Smooth muscle cell (in vitro differentiated cells): ENCODE measurements at regions not wholly inside any gene's neighbourhood (a gene's known extent, or its start where the extent isn't known, plus 50 kb on each side); places are given as distances from the start of the nearest gene placed in this dataset.

ENCODE experiments used
- DNase-seq: peaks from one replicate; lab custom pipeline; 2025; ENCODE audit not compliant: unreplicated experiment; lab: John Stamatoyannopoulos, UW
- H2AFZ ChIP-seq: fragments of 200-600 bp; sonication (generic); 2 replicates; pipeline ENCODE4 v1.6.0; 2016; ENCODE audit warnings: antibody characterized with exemption, low read depth, mild to moderate bottlenecking
- H3F3A ChIP-seq: fragments of 200-600 bp; sonication (generic); 2 replicates; pipeline ENCODE4 v1.6.0; 2017; ENCODE audit warnings: antibody characterized with exemption, low read depth
- H3K27ac ChIP-seq: fragments of 200-600 bp; sonication (generic); 2 replicates; pipeline ENCODE4 v1.5.1; 2016; ENCODE audit warnings: low read depth, mild to moderate bottlenecking
- H3K27me3 ChIP-seq: fragments of 200-600 bp; sonication (generic); 2 replicates; pipeline ENCODE4 v1.6.1; 2016; ENCODE audit warnings: low read depth, mild to moderate bottlenecking
- H3K36me3 ChIP-seq: fragments of 200-600 bp; sonication (generic); 2 replicates; pipeline ENCODE4 v1.5.1; 2016; ENCODE audit warnings: low read depth
- H3K4me1 ChIP-seq: fragments of 200-600 bp; sonication (generic); 2 replicates; pipeline ENCODE4 v1.5.1; 2016; ENCODE audit warnings: low read depth
- H3K4me2 ChIP-seq: fragments of 200-600 bp; sonication (generic); 2 replicates; pipeline ENCODE4 v1.6.0; 2016; ENCODE audit warnings: mild to moderate bottlenecking
- H3K4me3 ChIP-seq: fragments of 200-600 bp; sonication (generic); 2 replicates; pipeline ENCODE4 v1.5.1; 2016; ENCODE audit warnings: mild to moderate bottlenecking
- H3K79me2 ChIP-seq: fragments of 200-600 bp; sonication (generic); 2 replicates; pipeline ENCODE4 v1.6.0; 2016; ENCODE audit warnings: low read depth, mild to moderate bottlenecking
- H3K9ac ChIP-seq: fragments of 200-600 bp; sonication (generic); 2 replicates; pipeline ENCODE4 v1.6.0; 2016; ENCODE audit warnings: low read depth
- H3K9me3 ChIP-seq: fragments of 200-600 bp; sonication (generic); replicated peaks from 2 replicates; pipeline ENCODE4 v1.5.1; 2016; ENCODE audit warnings: low read depth
- H4K20me1 ChIP-seq: fragments of 200-600 bp; sonication (generic); 2 replicates; pipeline ENCODE4 v1.6.0; 2016; ENCODE audit warnings: low read depth
- whole genome bisulfite sequencing: methylation state at CpG from one replicate; pipeline ENCODE4 v1.1.7; 2016; ENCODE audit warnings: low lambda C conversion rate; 5-methylcytosine and 5-hydroxymethylcytosine counted together
- TF ChIP-seq, protein P1 (sequence below): fragments of 200-600 bp; sonication (generic); IDR thresholded peaks from 2 replicates; pipeline ENCODE4 v1.5.1; 2017; ENCODE audit warnings: borderline replicate concordance, mild to moderate bottlenecking, antibody characterized with exemption; ENCODE audit not compliant: insufficient read depth, poor library complexity, severe bottlenecking

DNA sequence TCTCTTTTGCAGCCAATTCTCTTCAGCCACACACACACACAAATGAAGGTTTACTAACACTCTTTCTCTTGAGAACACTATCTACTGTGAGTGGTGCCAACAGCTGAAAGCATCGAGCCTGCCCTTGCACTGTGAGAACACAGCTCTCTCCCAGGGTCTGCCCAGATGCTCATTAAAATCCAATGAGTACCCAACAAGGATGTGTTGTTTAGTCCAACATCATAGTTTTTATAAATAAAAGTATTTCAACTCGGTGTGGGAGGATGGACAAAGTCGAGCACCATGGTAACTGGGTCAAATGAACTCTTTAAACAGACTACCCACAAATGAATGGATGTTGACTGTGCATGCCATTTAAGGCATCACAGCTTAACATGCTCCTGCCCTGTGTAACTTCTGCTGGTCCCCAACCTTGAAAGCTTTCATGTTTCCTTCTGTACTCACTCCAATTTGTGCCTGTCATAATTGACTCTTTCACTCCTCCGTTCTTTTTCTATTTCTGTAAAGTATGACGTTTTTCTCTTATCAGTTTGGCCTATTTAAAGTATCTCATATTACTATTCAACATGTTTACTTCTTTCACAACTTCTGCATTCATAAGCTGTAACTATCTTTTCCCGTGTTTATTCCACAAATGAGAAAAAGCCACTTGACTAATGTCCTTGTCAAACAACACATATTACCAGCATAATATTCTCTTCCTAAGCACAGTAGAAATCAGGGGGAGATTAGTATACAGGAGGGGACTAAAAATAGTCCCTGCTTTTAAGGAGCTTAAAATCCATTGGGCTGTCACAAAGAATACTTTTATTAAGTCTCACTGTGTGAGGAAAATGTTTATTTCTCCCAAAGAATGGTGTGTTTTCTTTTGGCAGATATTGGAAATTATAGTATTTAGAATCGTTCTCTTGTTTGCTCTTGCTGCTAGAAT lies 215.4 kb downstream of the RFPL4B start:
- Histone ChIP-seq H3K4me3 (no peak overlapping the region), H3K9ac (peak overlapping the region; percentile 46), H3K4me1 (peaks cover 19% of the 10 kb centered on the region), H4K20me1 (no peaks in the 10 kb centered on the region), H3K79me2 (no peaks in the 10 kb centered on the region), H3F3A (no peaks in the 10 kb centered on the region), H3K36me3 (no peaks in the 10 kb centered on the region), H3K9me3 (no peaks in the 10 kb centered on the region), H2AFZ (peak overlapping the region; percentile 38), H3K27ac (peak overlapping the region; percentile 88), H3K27me3 (no peaks in the 10 kb centered on the region), H3K4me2 (peak overlapping the region; percentile 70)
- DNase-seq = no peak
- TF ChIP-seq, protein P1, sequence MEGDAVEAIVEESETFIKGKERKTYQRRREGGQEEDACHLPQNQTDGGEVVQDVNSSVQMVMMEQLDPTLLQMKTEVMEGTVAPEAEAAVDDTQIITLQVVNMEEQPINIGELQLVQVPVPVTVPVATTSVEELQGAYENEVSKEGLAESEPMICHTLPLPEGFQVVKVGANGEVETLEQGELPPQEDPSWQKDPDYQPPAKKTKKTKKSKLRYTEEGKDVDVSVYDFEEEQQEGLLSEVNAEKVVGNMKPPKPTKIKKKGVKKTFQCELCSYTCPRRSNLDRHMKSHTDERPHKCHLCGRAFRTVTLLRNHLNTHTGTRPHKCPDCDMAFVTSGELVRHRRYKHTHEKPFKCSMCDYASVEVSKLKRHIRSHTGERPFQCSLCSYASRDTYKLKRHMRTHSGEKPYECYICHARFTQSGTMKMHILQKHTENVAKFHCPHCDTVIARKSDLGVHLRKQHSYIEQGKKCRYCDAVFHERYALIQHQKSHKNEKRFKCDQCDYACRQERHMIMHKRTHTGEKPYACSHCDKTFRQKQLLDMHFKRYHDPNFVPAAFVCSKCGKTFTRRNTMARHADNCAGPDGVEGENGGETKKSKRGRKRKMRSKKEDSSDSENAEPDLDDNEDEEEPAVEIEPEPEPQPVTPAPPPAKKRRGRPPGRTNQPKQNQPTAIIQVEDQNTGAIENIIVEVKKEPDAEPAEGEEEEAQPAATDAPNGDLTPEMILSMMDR = no peak
- 38% methylated on average over 7 of the region's 7 CpGs for WGBS

DNA sequence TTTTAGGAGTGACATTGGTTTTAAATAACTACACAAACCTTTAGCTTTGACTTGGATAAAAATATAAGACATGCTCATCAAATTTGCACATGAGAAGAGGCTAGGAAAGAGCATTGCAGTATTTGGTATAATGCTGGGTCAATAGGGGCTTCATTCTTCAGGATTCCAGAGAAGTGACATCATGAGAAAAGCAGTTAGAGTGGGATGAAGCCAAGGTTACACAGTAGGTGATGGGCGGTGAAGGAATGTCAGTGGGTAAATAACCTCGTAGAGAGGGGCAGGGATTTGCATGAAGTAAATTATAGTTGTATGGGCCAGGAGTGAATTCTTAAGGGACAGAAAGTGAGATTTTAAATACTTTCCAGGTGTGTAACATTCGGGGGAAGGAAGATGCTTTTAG lies 216.2 kb downstream of the RFPL4B start:
- Histone ChIP-seq H3K4me2 (peak overlapping the region; percentile 70), H3K36me3 (no peaks in the 10 kb centered on the region), H4K20me1 (no peaks in the 10 kb centered on the region), H3K27ac (peak overlapping the region; percentile 88), H3K4me3 (no peak overlapping the region), H3F3A (no peaks in the 10 kb centered on the region), H3K9ac (peak overlapping the region; percentile 35), H3K79me2 (no peaks in the 10 kb centered on the region), H3K4me1 (peaks cover 19% of the 10 kb centered on the region), H3K9me3 (no peaks in the 10 kb centered on the region), H3K27me3 (no peaks in the 10 kb centered on the region), H2AFZ (no peak overlapping the region)
- WGBS = 9% methylated on average over 3 of the region's 3 CpGs
- TF ChIP-seq, protein P1 = no peak
- no peak for DNase-seq

DNA sequence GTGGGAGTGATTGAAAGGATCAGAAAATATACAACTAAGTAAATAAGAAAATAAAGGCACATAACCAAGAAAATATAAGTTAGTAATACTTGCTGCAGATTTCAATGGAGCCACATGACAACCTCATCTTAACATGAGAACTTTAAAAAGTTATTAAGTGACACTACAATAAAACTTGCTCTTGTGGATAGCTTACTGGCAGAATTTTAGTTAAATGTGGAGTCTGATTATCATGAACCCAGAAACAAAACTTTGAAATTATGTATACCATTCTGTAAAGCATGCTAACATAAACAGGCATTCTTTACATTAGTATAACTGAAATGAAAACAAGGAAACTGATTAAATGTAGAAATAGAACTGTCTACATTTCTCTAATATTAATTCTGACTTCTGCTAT lies 220.9 kb downstream of the RFPL4B start:
- Histone ChIP-seq H3K27me3 (no peaks in the 10 kb centered on the region), H3K27ac (no peak overlapping the region), H3K9me3 (no peaks in the 10 kb centered on the region), H3K4me1 (peaks cover 13% of the 10 kb centered on the region), H2AFZ (no peak overlapping the region), H3F3A (no peaks in the 10 kb centered on the region), H3K4me3 (no peak overlapping the region), H3K4me2 (no peak overlapping the region), H4K20me1 (no peaks in the 10 kb centered on the region), H3K36me3 (no peaks in the 10 kb centered on the region), H3K9ac (no peak overlapping the region), H3K79me2 (no peaks in the 10 kb centered on the region)
- DNase-seq = no peak
- TF ChIP-seq, protein P1 = no peak
